ENCODE measurements at regions not wholly inside any gene's neighbourhood (a gene's known extent, or its start where the extent isn't known, plus 50 kb on each side); places are given as distances from the start of the nearest gene placed in this dataset.

DNA sequence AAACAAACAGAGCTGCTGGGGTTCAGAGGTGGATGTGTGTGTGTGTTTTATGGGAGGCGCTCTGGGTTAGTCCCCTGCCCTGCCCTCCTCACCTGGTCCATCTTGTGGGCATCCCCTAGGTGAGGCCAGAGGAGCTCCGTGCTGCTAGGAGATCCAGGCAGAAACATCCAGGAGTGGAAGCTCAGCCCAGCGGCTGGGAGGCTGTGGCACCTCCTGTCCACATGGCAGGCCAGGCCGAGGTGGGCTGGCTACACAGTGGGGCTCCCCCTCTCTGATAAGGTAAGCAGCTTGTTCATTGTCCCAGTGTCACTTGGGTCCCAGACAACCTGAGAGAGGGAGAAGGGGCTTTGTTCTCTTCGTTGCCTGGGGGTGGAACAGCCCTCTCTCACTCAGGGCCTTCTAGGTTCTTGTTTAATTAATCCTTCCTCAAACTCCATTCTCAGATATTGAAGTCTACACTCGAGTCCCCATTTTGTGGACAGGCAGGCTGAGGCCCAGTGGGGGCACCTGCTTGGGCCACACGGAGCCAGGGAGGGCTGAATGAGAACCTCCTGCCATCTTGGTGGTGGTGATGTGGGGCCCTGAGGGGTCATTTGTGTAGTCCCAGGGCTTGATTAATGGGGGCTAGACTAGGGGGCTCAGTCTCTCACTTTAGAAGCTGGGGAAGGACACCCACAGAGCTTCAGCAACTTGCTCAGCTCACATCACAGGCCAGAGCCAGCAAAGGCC lies 216.8 kb upstream of the GPR26 start:
- TF ChIP-seq, protein P1, sequence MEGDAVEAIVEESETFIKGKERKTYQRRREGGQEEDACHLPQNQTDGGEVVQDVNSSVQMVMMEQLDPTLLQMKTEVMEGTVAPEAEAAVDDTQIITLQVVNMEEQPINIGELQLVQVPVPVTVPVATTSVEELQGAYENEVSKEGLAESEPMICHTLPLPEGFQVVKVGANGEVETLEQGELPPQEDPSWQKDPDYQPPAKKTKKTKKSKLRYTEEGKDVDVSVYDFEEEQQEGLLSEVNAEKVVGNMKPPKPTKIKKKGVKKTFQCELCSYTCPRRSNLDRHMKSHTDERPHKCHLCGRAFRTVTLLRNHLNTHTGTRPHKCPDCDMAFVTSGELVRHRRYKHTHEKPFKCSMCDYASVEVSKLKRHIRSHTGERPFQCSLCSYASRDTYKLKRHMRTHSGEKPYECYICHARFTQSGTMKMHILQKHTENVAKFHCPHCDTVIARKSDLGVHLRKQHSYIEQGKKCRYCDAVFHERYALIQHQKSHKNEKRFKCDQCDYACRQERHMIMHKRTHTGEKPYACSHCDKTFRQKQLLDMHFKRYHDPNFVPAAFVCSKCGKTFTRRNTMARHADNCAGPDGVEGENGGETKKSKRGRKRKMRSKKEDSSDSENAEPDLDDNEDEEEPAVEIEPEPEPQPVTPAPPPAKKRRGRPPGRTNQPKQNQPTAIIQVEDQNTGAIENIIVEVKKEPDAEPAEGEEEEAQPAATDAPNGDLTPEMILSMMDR (optimal IDR thresholded peaks at IDR 0.05 in 1 of 3, IDR thresholded peaks at IDR 0.05 in 1 of 3, conservative IDR thresholded peaks at IDR 0.05 in 1 of 3; ENCODE audit: extremely low read depth in 1 of 3, insufficient read depth in 2 of 3, low read length in 3 of 3): no peak
- TF ChIP-seq EZH2 (IDR thresholded peaks at IDR 0.05; ENCODE audit: low read length): no peak
